ENCODE measurements at regions not wholly inside any gene's neighbourhood (a gene's known extent, or its start where the extent isn't known, plus 50 kb on each side); places are given as distances from the start of the nearest gene placed in this dataset.
"Not testable (repeated sequence)": the region's sequence is repeated elsewhere in the genome, so short reads cannot be mapped to it uniquely, and the experiment has no call there.

GRCh38 chr22:48717883-48718817, 1109.5 kb downstream of the BRD1 start:
- H3K27me3 ChIP-seq (ENCODE audit: control insufficient read depth, insufficient read depth, low read length): no peaks in the 10 kb centered on the region
- no peak for DNase-seq (ENCODE audit: low read depth)
- no peak for TF ChIP-seq CTCF (IDR thresholded peaks at IDR 0.05; ENCODE audit: insufficient read depth, low read depth, low read length)
- ChIA-PET CTCF (no interaction called here), POLR2A (no interaction called here)
- H3K4me3 ChIP-seq (ENCODE audit: low read depth, low read length): no peak overlapping the region
- H3K36me3 ChIP-seq (ENCODE audit: control insufficient read depth, insufficient read depth, low read length): no peaks in the 10 kb centered on the region

- Histone ChIP-seq H3K36me3 (ENCODE audit: control insufficient read depth, insufficient read depth, low read length) (no peaks in the 10 kb centered on the region), H3K4me3 (ENCODE audit: low read depth, low read length) (no peak overlapping the region), H3K27me3 (ENCODE audit: control insufficient read depth, insufficient read depth, low read length) (no peaks in the 10 kb centered on the region)
- no peak for TF ChIP-seq CTCF (IDR thresholded peaks at IDR 0.05; ENCODE audit: insufficient read depth, low read depth, low read length)
- no peak for DNase-seq (ENCODE audit: low read depth)
- POLR2A ChIA-PET: no interaction called here
- CTCF ChIA-PET: no interaction called here
Observed at GRCh38 chr22:48717076-48717810, 1110.4 kb downstream of the BRD1 start.

- CTCF ChIA-PET: not testable (repeated sequence)
Observed at GRCh38 chr22:48716154-48716553, 1111.5 kb downstream of the BRD1 start.

GRCh38 chr22:48715511-48715910, 1112.2 kb downstream of the BRD1 start:
- TF ChIP-seq CTCF (IDR thresholded peaks at IDR 0.05; ENCODE audit: insufficient read depth, low read depth, low read length): no peak
- POLR2A ChIA-PET: no interaction called here
- no peak overlapping the region for H3K4me3 ChIP-seq (ENCODE audit: low read depth, low read length)
- no peak for DNase-seq (ENCODE audit: low read depth)
- CTCF ChIA-PET: no interaction called here
- H3K36me3 ChIP-seq (ENCODE audit: control insufficient read depth, insufficient read depth, low read length): no peaks in the 10 kb centered on the region
- no peaks in the 10 kb centered on the region for H3K27me3 ChIP-seq (ENCODE audit: control insufficient read depth, insufficient read depth, low read length)

More at GRCh38 chr22:48716154-48716553, 1111.5 kb downstream of the BRD1 start:
- POLR2A ChIA-PET; DNase-seq (ENCODE audit: low read depth); H3K36me3 ChIP-seq (ENCODE audit: control insufficient read depth, insufficient read depth, low read length); H3K4me3 ChIP-seq (ENCODE audit: low read depth, low read length); H3K27me3 ChIP-seq (ENCODE audit: control insufficient read depth, insufficient read depth, low read length): not testable (repeated sequence)

- Histone ChIP-seq H3K4me3 (ENCODE audit: low read depth, low read length) (no peak overlapping the region), H3K27me3 (ENCODE audit: control insufficient read depth, insufficient read depth, low read length) (no peaks in the 10 kb centered on the region), H3K36me3 (ENCODE audit: control insufficient read depth, insufficient read depth, low read length) (no peaks in the 10 kb centered on the region)
- ChIA-PET POLR2A (no interaction called here), CTCF (no interaction called here)
- no peak for DNase-seq (ENCODE audit: low read depth)
- TF ChIP-seq CTCF (IDR thresholded peaks at IDR 0.05; ENCODE audit: insufficient read depth, low read depth, low read length): no peak
Observed at GRCh38 chr22:48714231-48714630, 1113.4 kb downstream of the BRD1 start.

All from BJ (cell line).